HepG2 (cell line): ENCODE measurements at regions not wholly inside any gene's neighbourhood (a gene's known extent, or its start where the extent isn't known, plus 50 kb on each side); places are given as distances from the start of the nearest gene placed in this dataset.

Experiments used
- ATAC-seq: fragments of 200-7000 bp; cut with Tn5 transposase; 3 replicates; pipeline ENCODE4 v1.9.1; 2020; ENCODE audit warnings: mild to moderate bottlenecking, moderate library complexity
- BruUV-seq: library from RNA; stranded (reverse); fragments of 400-500 nt; replicated peaks from 2 replicates; lab custom pipeline; 2021; lab: Mats Ljungman, UMichigan
- CTCF ChIA-PET: fragments of 300-600 bp; formaldehyde crosslinking; extraction: SDS; loops from one replicate; lab custom pipeline; 2021; ENCODE audit warnings: low total read pairs, inconsistent platforms, low intra/inter-chr PET ratio; lab: Yijun Ruan, JAX
- POLR2A ChIA-PET: fragments of 350-600 bp; sonication (Branson Sonifier 250); formaldehyde crosslinking; loops from one replicate; lab custom pipeline; 2020; ENCODE audit warnings: antibody characterized with exemption, inconsistent platforms; lab: Yijun Ruan, JAX
- DNase-seq: peaks from one replicate; pipeline ENCODE4 v3.0.0-alpha.2; 2015; ENCODE audit warnings: low spot score
- FAIRE-seq: peaks from 3 replicates; lab custom pipeline; 2011; peaks lifted over from hg19 to GRCh38; lab: Jason Lieb, UNC
- H2AFZ ChIP-seq: one replicate; pipeline ENCODE4 v1.6.1; 2011; ENCODE audit warnings: low read length, inconsistent platforms
- H3K27ac ChIP-seq: fragments of 300-600 bp; 3 replicates; pipeline ENCODE4 v1.8.0; 2011; ENCODE audit warnings: mixed run types, mild to moderate bottlenecking, mixed read lengths, low read length, inconsistent platforms; ENCODE audit not compliant: insufficient read depth; ENCODE audit errors: extremely low read length
- H3K27me3 ChIP-seq, 2 experiments: fragments of 200-600 bp in 1 of 2; 2 replicates in 1 of 2; 3 replicates in 1 of 2; pipeline versions ENCODE4 v1.6.0 to v1.8.0; 2011; ENCODE audit warnings: low read length in 2 of 2, mild to moderate bottlenecking in 2 of 2, moderate library complexity in 2 of 2, inconsistent platforms in 1 of 2; ENCODE audit not compliant: insufficient read depth in 2 of 2, control insufficient read depth in 1 of 2
- H3K36me3 ChIP-seq, 2 experiments: fragments of 200-600 bp in 1 of 2; replicated peaks in 1 of 2; 2 replicates in 1 of 2; 3 replicates in 1 of 2; pipeline versions ENCODE4 v1.5.1 to v1.8.0; 2011; ENCODE audit warnings: low read length in 2 of 2, inconsistent platforms in 1 of 2; ENCODE audit not compliant: insufficient read depth in 2 of 2, control insufficient read depth in 1 of 2
- H3K4me1 ChIP-seq: 2 replicates; pipeline ENCODE4 v1.5.1; 2012; ENCODE audit warnings: low read length, inconsistent platforms; ENCODE audit not compliant: insufficient read depth
- H3K4me2 ChIP-seq: 2 replicates; pipeline ENCODE4 v1.6.0; 2011; ENCODE audit warnings: low read depth, low read length, inconsistent platforms
- H3K4me3 ChIP-seq, 3 experiments: fragments of 200-600 bp in 1 of 3; sonication (generic), shearing (Covaris generic) in 1 of 3; replicated peaks in 1 of 3; 2 replicates each; pipeline ENCODE4 v1.5.1; 2011 to 2016; ENCODE audit warnings: low read length in 3 of 3, inconsistent platforms in 2 of 3, low read depth in 2 of 3, mild to moderate bottlenecking in 2 of 3, control low read depth in 1 of 3, mixed read lengths in 1 of 3; ENCODE audit not compliant: insufficient read depth in 1 of 3
- H3K79me2 ChIP-seq: one replicate; pipeline ENCODE4 v1.6.1; 2011; ENCODE audit warnings: low read length, inconsistent platforms; ENCODE audit not compliant: insufficient read depth
- H3K9ac ChIP-seq: 2 replicates; pipeline ENCODE4 v1.6.0; 2011; ENCODE audit warnings: mild to moderate bottlenecking, low read depth, low read length, inconsistent platforms; ENCODE audit not compliant: insufficient read depth
- H3K9me3 ChIP-seq: 2 replicates; pipeline ENCODE4 v1.5.1; 2012; ENCODE audit warnings: mild to moderate bottlenecking, low read length
- H4K20me1 ChIP-seq: 2 replicates; pipeline ENCODE4 v1.6.0; 2011; ENCODE audit warnings: inconsistent platforms, mild to moderate bottlenecking, low read length, moderate library complexity; ENCODE audit not compliant: insufficient read depth
- ETS1 ChIP-seq: sonication (generic); formaldehyde crosslinking; IDR thresholded peaks from 2 replicates; pipeline ENCODE4 v1.4.0; 2020; ENCODE audit warnings: missing genetic modification reagents
- GRHL1 ChIP-seq: sonication (generic); formaldehyde crosslinking; conservative IDR thresholded peaks from 2 replicates; pipeline ENCODE4 v1.8.0; 2022; ENCODE audit warnings: missing genetic modification reagents
- GTF3A ChIP-seq: sonication (generic); formaldehyde crosslinking; conservative IDR thresholded peaks from 2 replicates; pipeline ENCODE4 v1.4.0; 2020; ENCODE audit warnings: mild to moderate bottlenecking, missing genetic modification reagents
- HNF4G ChIP-seq, 2 experiments: sonication (generic) in 1 of 2; formaldehyde crosslinking in 1 of 2; IDR thresholded peaks; 2 replicates each; pipeline versions ENCODE4 v1.4.0 to v1.6.1; 2011 to 2020; ENCODE audit warnings: borderline replicate concordance in 2 of 2, low read depth in 2 of 2, mild to moderate bottlenecking in 2 of 2, low read length in 1 of 2, missing genetic modification reagents in 1 of 2, moderate library complexity in 1 of 2
- MTF2 ChIP-seq: sonication (generic); formaldehyde crosslinking; IDR thresholded peaks from 2 replicates; pipeline ENCODE4 v1.5.0; 2020; ENCODE audit warnings: missing genetic modification reagents, borderline replicate concordance
- NFAT5 ChIP-seq: sonication (generic); formaldehyde crosslinking; IDR thresholded peaks from 2 replicates; pipeline ENCODE4 v1.4.0; 2020; ENCODE audit warnings: missing genetic modification reagents
- TOPORS ChIP-seq: sonication (generic); formaldehyde crosslinking; IDR thresholded peaks from 2 replicates; pipeline ENCODE4 v1.8.0; 2023; ENCODE audit warnings: mild to moderate bottlenecking, missing genetic modification reagents
- WIZ ChIP-seq: sonication (generic); formaldehyde crosslinking; IDR thresholded peaks from 2 replicates; pipeline ENCODE4 v1.5.1; 2020; ENCODE audit warnings: mild to moderate bottlenecking, missing genetic modification reagents
- ZFP90 ChIP-seq: sonication (generic); formaldehyde crosslinking; IDR thresholded peaks from 2 replicates; pipeline ENCODE4 v1.8.0; 2022; ENCODE audit warnings: missing genetic modification reagents, mild to moderate bottlenecking, inconsistent platforms, borderline replicate concordance
- ZNF292 ChIP-seq: sonication (generic); formaldehyde crosslinking; IDR thresholded peaks from 2 replicates; pipeline ENCODE4 v1.8.1; 2022; ENCODE audit warnings: mild to moderate bottlenecking, low read depth, missing genetic modification reagents, borderline replicate concordance
- WGBS: methylation state at CpG from one replicate; pipeline ENCODE4 v1.1.6; 2017; ENCODE audit warnings: low lambda C conversion rate; 5-methylcytosine and 5-hydroxymethylcytosine counted together
- in situ Hi-C: cut with HindIII; loops from 2 replicates; pipeline ENCODE4 v1.10.0; 2017; ENCODE audit warnings: low pct_unique_long_range_greater_than_20kb; ENCODE audit not compliant: extremely low pct_ligation_motif_present
- intact Hi-C: fragments of 100-400 bp; cut with micrococcal nuclease; formaldehyde crosslinking; loops from one replicate; pipeline ENCODE4 v1.10.0; 2022; ENCODE audit not compliant: unreplicated experiment

- BruUV-seq: no TSS peak
- H3K4me2 ChIP-seq: no peak overlapping the region
- ChIA-PET POLR2A (no interaction called here), CTCF (no interaction called here)
- H3K36me3 ChIP-seq: no peaks in the 10 kb centered on the region
- in situ Hi-C loops (no loop called here), intact Hi-C loops (no loop called here)
- no peak overlapping the region for H3K4me3 ChIP-seq
- peaks cover 0 to 2% of the 10 kb centered on the region in 2 experiments; a peak in 1 of 5 replicates for H3K27me3 ChIP-seq
- H3K79me2 ChIP-seq: no peaks in the 10 kb centered on the region
- H3K4me1 ChIP-seq: no peaks in the 10 kb centered on the region
- no peak for TF ChIP-seq MTF2 (CRISPR knock-in tag)
- 71% methylated on average over 1 of the region's 1 CpG for WGBS
- no peak overlapping the region for H3K27ac ChIP-seq
- H2AFZ ChIP-seq: no peak overlapping the region
- DNase-seq (no peak), FAIRE-seq (no peak), ATAC-seq (no peak)
- no peaks in the 10 kb centered on the region for H3K9me3 ChIP-seq
- no peaks in the 10 kb centered on the region for H4K20me1 ChIP-seq
- no peak overlapping the region for H3K9ac ChIP-seq
Measured at GRCh38 chr12:76641073-76641472, 81.5 kb upstream of the OSBPL8 start.

- ATAC-seq: no peak
- intact Hi-C loops: no loop called here
- Histone ChIP-seq H3K4me2 (no peak overlapping the region), H3K9ac (no peak overlapping the region), H3K9me3 (no peaks in the 10 kb centered on the region), H3K27me3 (peaks cover 0 to 2% of the 10 kb centered on the region in 2 experiments; a peak in 1 of 5 replicates), H4K20me1 (no peaks in the 10 kb centered on the region), H3K36me3 (no peaks in the 10 kb centered on the region), H2AFZ (no peak overlapping the region), H3K79me2 (no peaks in the 10 kb centered on the region), H3K4me3 (no peak overlapping the region), H3K4me1 (no peaks in the 10 kb centered on the region), H3K27ac (no peak overlapping the region)
- ChIA-PET CTCF (no interaction called here), POLR2A (no interaction called here)
- DNase-seq: no peak
- in situ Hi-C loops: no loop called here
- TF ChIP-seq ZFP90 (CRISPR knock-in tag) (no peak), ETS1 (CRISPR knock-in tag) (no peak), NFAT5 (CRISPR knock-in tag) (no peak), WIZ (CRISPR knock-in tag) (no peak), GTF3A (CRISPR knock-in tag) (no peak), GRHL1 (CRISPR knock-in tag) (no peak), TOPORS (CRISPR knock-in tag) (no peak), HNF4G (IDR thresholded peaks at IDR 0.05; ENCODE audit: borderline replicate concordance, low read depth, low read length) (no peak), HNF4G (CRISPR knock-in tag; IDR thresholded peaks at IDR 0.05; ENCODE audit: borderline replicate concordance, low read depth) (no peak), ZNF292 (CRISPR knock-in tag) (no peak)
- FAIRE-seq: no peak
- 47% methylated on average over 2 of the region's 2 CpGs for WGBS
- no TSS peak for BruUV-seq
Measured at GRCh38 chr12:76641961-76642360, 82.4 kb upstream of the OSBPL8 start.
